Mucosa of stomach (tissue), 1 donor: ENCODE measurements at regions not wholly inside any gene's neighbourhood (a gene's known extent, or its start where the extent isn't known, plus 50 kb on each side); places are given as distances from the start of the nearest gene placed in this dataset.
"Not testable (repeated sequence)": the region's sequence is repeated elsewhere in the genome, so short reads cannot be mapped to it uniquely, and the experiment has no call there.

ENCODE experiments used
- H3K27me3 ChIP-seq: one replicate; pipeline ENCODE4 v1.7.0; 2013; ENCODE audit warnings: mild to moderate bottlenecking, low read length; ENCODE audit not compliant: control insufficient read depth, insufficient read depth
- H3K36me3 ChIP-seq: one replicate; pipeline ENCODE4 v1.7.0; 2013; ENCODE audit warnings: low read length; ENCODE audit not compliant: control insufficient read depth, insufficient read depth
- H3K4me1 ChIP-seq: one replicate; pipeline ENCODE4 v1.7.0; 2013; ENCODE audit warnings: mild to moderate bottlenecking, low read length; ENCODE audit not compliant: control insufficient read depth, insufficient read depth
- H3K4me3 ChIP-seq: one replicate; pipeline ENCODE4 v1.7.0; 2013; ENCODE audit warnings: low read length
- H3K9ac ChIP-seq: one replicate; pipeline ENCODE4 v1.7.0; 2013; ENCODE audit warnings: mild to moderate bottlenecking, low read length, moderate library complexity
- H3K9me3 ChIP-seq: one replicate; pipeline ENCODE4 v1.7.0; 2013; ENCODE audit warnings: mild to moderate bottlenecking, low read length, moderate library complexity; ENCODE audit not compliant: control insufficient read depth
- donor health status: Pancreatic carcinoma.

- no peaks in the 10 kb centered on the region for H3K9me3 ChIP-seq
- no peaks in the 10 kb centered on the region for H3K4me1 ChIP-seq
- H3K9ac ChIP-seq = no peak overlapping the region
These were observed 245.9 kb upstream of the DDHD1 start for GRCh38 chr14:53399057-53399456.

GRCh38 chr14:53398616-53399015 lies 245.5 kb upstream of the DDHD1 start:
- Histone ChIP-seq H3K9me3 (no peaks in the 10 kb centered on the region), H3K4me3 (no peak overlapping the region), H3K4me1 (no peaks in the 10 kb centered on the region), H3K27me3 (no peaks in the 10 kb centered on the region), H3K9ac (no peak overlapping the region), H3K36me3 (no peaks in the 10 kb centered on the region)

More at GRCh38 chr14:53399057-53399456, 245.9 kb upstream of the DDHD1 start:
- H3K27me3 ChIP-seq = no peaks in the 10 kb centered on the region
- no peak overlapping the region for H3K4me3 ChIP-seq
- no peaks in the 10 kb centered on the region for H3K36me3 ChIP-seq

GRCh38 chr14:53395267-53395666 lies 242.1 kb upstream of the DDHD1 start:
- H3K27me3 ChIP-seq, H3K36me3 ChIP-seq, H3K9ac ChIP-seq, H3K4me3 ChIP-seq, H3K9me3 ChIP-seq, H3K4me1 ChIP-seq: not testable (repeated sequence)

GRCh38 chr14:53391631-53392285 lies 238.6 kb upstream of the DDHD1 start:
- H3K36me3 ChIP-seq = no peaks in the 10 kb centered on the region
- no peak overlapping the region for H3K9ac ChIP-seq
- no peaks in the 10 kb centered on the region for H3K27me3 ChIP-seq
- H3K4me3 ChIP-seq = no peak overlapping the region
- H3K9me3 ChIP-seq = no peaks in the 10 kb centered on the region
- no peaks in the 10 kb centered on the region for H3K4me1 ChIP-seq

GRCh38 chr14:53391156-53391555 lies 238.0 kb upstream of the DDHD1 start:
- Histone ChIP-seq H3K27me3 (no peaks in the 10 kb centered on the region), H3K4me3 (no peak overlapping the region), H3K9me3 (no peaks in the 10 kb centered on the region), H3K4me1 (no peaks in the 10 kb centered on the region), H3K9ac (no peak overlapping the region), H3K36me3 (no peaks in the 10 kb centered on the region)

GRCh38 chr14:53390008-53390407 lies 236.9 kb upstream of the DDHD1 start:
- H3K4me1 ChIP-seq = no peaks in the 10 kb centered on the region

GRCh38 chr14:53389202-53389601 lies 236.1 kb upstream of the DDHD1 start:
- H3K4me1 ChIP-seq = no peaks in the 10 kb centered on the region
- no peaks in the 10 kb centered on the region for H3K9me3 ChIP-seq
- no peaks in the 10 kb centered on the region for H3K36me3 ChIP-seq
- no peaks in the 10 kb centered on the region for H3K27me3 ChIP-seq
- H3K9ac ChIP-seq = no peak overlapping the region
- H3K4me3 ChIP-seq = no peak overlapping the region

More at GRCh38 chr14:53390008-53390407, 236.9 kb upstream of the DDHD1 start:
- Histone ChIP-seq H3K9me3 (no peaks in the 10 kb centered on the region), H3K36me3 (no peaks in the 10 kb centered on the region), H3K9ac (no peak overlapping the region), H3K27me3 (no peaks in the 10 kb centered on the region), H3K4me3 (no peak overlapping the region)

GRCh38 chr14:53386362-53386761 lies 233.2 kb upstream of the DDHD1 start:
- Histone ChIP-seq H3K9me3 (no peaks in the 10 kb centered on the region), H3K4me1 (no peaks in the 10 kb centered on the region), H3K9ac (no peak overlapping the region), H3K27me3 (no peaks in the 10 kb centered on the region), H3K36me3 (no peaks in the 10 kb centered on the region), H3K4me3 (no peak overlapping the region)

- H3K4me3 ChIP-seq = no peak overlapping the region
- H3K9me3 ChIP-seq = no peaks in the 10 kb centered on the region
- no peaks in the 10 kb centered on the region for H3K36me3 ChIP-seq
- no peak overlapping the region for H3K9ac ChIP-seq
- H3K27me3 ChIP-seq = no peaks in the 10 kb centered on the region
- no peaks in the 10 kb centered on the region for H3K4me1 ChIP-seq
These were observed 231.4 kb upstream of the DDHD1 start for GRCh38 chr14:53384536-53384935.

GRCh38 chr14:53384073-53384472 lies 230.9 kb upstream of the DDHD1 start:
- Histone ChIP-seq H3K4me1 (no peaks in the 10 kb centered on the region), H3K27me3 (no peaks in the 10 kb centered on the region), H3K4me3 (no peak overlapping the region), H3K36me3 (no peaks in the 10 kb centered on the region), H3K9ac (no peak overlapping the region), H3K9me3 (no peaks in the 10 kb centered on the region)

GRCh38 chr14:53381895-53382294 lies 228.8 kb upstream of the DDHD1 start:
- Histone ChIP-seq H3K9ac (no peak overlapping the region), H3K9me3 (no peaks in the 10 kb centered on the region), H3K27me3 (no peaks in the 10 kb centered on the region), H3K36me3 (no peaks in the 10 kb centered on the region), H3K4me1 (no peaks in the 10 kb centered on the region), H3K4me3 (no peak overlapping the region)

- no peaks in the 10 kb centered on the region for H3K36me3 ChIP-seq
- H3K4me1 ChIP-seq = no peaks in the 10 kb centered on the region
- no peaks in the 10 kb centered on the region for H3K27me3 ChIP-seq
- H3K9ac ChIP-seq = no peak overlapping the region
- H3K9me3 ChIP-seq = no peaks in the 10 kb centered on the region
- no peak overlapping the region for H3K4me3 ChIP-seq
These were observed 227.7 kb upstream of the DDHD1 start for GRCh38 chr14:53380867-53381225.
